ENCODE measurements at regions not wholly inside any gene's neighbourhood (a gene's known extent, or its start where the extent isn't known, plus 50 kb on each side); places are given as distances from the start of the nearest gene placed in this dataset.
"Not testable (repeated sequence)": the region's sequence is repeated elsewhere in the genome, so short reads cannot be mapped to it uniquely, and the experiment has no call there.

DNA sequence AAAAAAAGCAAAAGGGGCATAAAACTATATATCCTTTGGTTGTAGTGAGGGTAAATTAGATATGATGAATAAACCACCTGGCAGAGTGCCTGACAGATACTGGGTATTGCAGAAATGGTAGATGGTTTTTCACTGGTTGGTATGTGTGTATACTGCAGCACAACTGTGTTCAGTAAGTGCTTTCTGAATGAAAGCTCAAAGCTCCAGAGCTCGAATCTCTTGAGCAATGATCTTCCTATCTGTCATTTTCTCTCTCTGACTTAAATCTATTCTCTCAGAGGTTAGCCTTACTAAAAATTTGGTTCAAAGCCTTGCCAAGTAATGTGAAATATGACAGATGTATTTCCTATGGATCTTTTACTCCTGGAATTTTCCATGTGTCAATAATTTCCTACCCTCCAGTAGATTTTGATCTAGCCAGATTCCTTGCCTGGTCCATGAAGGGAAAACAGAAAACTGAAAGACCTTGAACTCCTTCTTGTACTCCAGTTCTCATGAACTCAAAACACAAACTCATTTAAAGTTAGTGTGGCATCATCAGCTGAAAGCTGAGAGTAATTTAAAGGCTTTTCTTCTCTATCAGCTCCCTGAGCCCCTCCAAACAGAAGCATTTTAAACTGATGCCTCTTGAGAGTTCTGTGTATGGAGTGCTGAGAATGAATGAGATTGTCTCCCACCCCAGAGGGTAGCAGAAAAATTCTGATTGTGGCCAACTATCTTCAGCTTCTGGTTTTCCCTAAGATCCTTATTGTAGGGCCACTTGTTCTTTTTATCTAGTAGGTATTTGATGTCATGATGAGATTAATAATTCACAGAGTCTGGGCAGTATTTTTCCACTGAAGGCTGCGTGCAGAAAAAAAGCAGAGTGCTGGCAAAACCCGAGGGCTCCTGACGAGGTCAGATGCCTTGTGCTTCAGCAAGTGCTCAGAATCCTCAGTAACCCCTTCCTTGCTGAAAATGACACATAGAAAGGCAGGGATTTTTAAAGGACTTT, 363.4 kb upstream of the BOD1L1 start:
- no peak for DNase-seq

DNA sequence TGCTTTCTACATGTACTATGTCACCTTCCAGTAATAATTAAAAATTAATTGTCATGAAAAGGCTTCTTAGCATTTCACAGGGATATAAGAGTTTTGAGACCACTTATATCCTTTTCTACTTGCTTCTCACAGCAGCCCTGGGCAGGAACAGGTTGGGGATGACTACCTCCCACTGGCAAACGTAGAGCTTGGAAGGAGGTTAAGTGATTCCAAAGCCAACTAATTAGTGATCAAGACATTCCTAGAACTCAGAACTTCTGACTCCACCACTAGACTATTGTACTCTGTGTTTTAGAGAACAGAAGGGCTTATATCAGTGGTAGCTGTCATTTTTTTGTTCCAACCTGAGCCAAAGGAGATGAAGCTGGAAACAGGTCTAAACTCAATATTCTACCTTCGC, 364.5 kb upstream of the BOD1L1 start:
- no peak for DNase-seq

DNA sequence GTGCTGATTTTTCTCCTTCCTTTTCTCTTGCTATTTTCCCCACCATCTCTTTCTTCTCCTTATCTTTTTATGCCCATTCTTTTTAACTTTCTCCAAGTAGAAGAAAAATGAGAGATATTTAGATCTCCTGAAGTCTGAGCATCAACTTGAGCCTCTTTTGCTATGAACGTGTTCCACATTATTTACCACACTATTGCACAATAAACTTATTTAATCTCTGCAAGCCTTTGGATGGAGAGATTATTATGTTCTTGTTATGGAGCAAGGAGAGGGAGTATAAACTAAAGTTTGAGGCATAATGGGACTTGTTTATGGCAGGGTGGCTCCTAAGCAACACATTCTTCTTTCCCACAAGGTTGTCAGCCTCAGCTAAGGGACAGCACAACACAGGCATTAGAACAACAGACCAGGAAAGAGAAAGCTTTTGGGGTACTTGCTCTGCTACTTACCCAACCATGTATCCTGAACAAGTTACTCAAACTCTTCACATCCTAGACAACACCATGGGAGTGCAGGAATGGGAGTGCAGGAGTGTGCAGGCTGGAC, 365.5 kb upstream of the BOD1L1 start:
- DNase-seq, result no peak

GRCh38 chr4:13994016-13994415, 366.5 kb upstream of the BOD1L1 start:
- no peak for DNase-seq

DNA sequence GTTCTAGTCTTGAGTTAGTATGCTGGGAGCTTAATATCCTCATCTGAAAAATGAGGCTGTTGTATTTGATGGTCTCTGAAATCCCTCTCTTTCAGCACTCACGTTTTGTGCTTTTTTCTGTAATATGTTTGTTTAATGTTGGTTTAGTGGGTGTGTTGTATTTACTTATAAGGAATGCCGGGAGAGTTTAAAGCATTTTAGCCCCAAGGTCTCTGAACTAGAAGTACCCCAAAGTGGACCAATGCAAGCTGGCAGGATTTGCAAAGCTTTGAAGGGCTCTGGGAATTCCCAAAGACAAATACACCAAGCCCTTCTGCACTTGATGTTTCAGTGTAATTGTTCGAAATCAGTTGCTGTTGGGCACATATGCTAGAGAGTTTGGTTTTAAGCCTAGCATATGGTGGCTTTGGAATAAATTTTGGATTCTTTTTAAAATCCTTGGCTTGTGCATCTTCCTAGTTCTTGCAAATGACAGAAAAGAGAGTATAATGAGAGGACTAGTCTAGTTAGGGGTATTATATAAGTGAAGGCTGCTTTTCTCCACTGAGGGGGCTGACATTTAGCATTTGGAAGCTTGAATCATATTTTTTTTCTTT, 371.4 kb upstream of the BOD1L1 start:
- no peak for DNase-seq

GRCh38 chr4:14000091-14000814, 372.7 kb upstream of the BOD1L1 start:
- DNase-seq, result no peak

GRCh38 chr4:14002331-14002730, 374.8 kb upstream of the BOD1L1 start:
- DNase-seq, result not testable (repeated sequence)

DNA sequence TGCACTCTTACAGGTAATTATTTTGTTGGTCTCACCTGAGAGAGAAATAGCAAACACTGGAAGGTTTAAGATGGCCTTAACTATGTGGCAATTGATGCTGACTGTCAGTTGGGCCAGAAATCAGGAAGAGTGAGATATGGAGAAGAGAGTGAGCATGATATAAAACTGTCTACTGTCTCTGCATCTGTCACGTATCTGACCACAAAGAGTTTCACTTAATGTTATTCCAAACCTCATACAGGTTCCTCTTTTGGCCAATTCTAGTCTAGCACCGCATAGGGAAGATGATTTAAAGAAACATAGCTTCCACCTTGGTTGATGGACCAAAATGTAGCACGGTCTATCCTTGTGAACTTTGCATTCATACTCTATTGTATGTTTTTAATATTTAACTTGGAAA, 381.0 kb upstream of the BOD1L1 start:
- no peak for DNase-seq

DNA sequence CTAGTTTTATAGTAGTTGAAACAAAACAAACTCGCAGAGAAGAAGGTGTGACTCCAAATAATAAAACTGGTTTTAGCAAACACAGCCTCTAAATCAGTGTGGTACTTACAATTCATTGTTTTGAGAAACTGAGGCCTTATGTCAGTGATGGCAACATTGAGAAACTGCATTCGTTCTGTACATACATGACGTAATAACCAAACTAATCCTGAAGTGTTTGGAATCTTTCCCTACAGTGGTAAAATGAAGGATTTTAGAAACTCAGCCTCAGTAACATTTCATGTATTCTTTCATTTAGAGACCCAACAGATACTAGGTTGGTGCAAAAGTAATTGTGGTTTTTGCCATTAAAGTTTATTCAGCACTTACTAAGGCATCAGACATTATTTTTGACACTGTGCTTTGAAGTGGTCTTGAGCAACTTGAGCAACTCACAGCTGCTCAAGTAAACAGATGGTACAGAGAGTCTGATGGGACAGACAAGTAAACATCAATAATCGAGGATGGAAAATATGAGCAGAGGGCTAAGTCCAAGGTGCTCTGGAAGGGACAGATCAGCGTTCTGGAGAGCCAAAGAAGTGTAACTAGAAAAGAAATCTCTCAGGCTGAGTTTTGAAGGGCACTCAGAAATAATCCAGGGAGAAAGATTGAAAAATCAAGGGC, 390.8 kb upstream of the BOD1L1 start:
- no peak for DNase-seq

DNA sequence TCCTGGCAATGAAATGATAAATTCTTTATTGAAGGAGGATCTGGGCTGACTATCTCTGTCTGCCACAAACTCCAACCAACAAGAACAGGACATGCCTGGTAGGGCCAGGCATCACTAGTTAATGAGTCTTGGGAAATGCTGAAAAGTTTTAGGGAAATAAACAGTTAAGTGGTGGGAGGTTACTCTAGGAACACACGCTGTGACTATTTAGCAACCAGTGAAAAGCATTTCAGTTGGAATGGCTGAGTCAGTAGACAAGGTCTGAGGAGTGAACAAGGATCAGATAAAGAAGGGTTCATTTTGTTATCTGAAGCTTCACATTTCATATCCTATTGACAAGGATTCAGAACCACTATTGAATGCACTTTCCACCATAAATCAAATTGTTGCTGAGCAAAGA, 394.9 kb upstream of the BOD1L1 start:
- DNase-seq, result no peak

DNA sequence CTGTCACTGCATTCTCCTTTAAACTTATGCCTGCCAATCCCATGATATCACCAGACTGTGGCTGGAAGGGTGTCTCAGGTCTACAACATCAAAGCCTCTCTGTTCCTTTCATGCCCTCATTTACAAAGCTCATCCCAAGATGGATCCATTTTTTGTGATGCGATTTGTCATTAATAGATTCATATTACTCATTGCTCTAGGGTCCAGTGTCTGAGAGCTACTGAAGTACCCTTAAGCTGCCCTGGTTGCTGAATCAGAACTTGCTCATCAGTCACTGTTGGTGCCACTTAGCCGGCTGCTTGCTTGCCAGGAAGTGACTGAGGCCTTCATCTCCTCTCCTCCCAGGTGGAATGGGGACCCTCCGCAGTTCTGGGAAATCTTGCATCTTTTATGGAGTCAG, 395.5 kb upstream of the BOD1L1 start:
- no peak for DNase-seq

DNA sequence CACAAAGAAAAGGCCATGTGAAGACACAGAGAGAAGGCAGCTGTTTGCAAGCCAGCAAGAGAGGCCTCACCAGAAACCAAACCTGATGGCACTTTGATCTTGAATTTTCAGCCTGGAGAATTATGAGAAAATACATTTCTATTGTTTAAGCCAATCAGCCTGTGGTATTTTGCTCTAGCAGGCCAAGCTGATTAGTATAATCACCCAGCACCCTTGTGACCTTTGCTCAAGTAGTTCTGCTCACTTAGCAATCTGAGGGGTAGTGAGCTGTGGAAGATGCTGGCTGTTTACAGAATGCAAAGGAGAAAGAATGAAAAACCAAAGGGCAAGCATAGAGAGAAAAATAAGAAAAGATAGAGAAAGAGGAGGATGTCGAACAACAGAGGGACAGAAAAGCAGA, 396.4 kb upstream of the BOD1L1 start:
- DNase-seq, result no peak

DNA sequence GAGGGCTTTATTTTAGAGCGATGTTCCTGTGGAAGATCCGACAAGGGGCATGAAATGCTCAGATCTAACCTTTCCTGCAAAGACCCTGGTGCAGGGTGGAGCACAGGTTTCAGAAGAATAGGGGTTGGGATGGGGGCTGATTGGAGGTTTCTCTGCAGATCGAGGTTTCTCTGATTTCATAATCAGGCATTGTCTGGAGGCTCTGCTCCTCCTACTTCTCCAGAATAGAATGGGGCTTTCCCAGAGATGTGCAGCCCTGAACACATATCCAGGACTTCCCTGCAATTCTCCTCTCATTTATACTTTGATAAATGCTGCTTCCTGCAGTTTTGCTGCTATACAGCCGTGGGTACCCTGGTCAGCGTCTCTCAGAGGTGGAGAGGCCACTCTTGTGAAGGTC, 397.6 kb upstream of the BOD1L1 start:
- DNase-seq, result no peak

GRCh38 chr4:14025891-14026290, 398.4 kb upstream of the BOD1L1 start:
- no peak for DNase-seq

GRCh38 chr4:14028862-14029261, 401.3 kb upstream of the BOD1L1 start:
- no peak for DNase-seq

- no peak for DNase-seq
These were observed 407.6 kb upstream of the BOD1L1 start for GRCh38 chr4:14035076-14035475.

- no peak for DNase-seq
These were observed 415.7 kb upstream of the BOD1L1 start for GRCh38 chr4:14043203-14043602.

- DNase-seq, result no peak
These were observed 419.1 kb upstream of the BOD1L1 start for GRCh38 chr4:14046642-14047041.

DNA sequence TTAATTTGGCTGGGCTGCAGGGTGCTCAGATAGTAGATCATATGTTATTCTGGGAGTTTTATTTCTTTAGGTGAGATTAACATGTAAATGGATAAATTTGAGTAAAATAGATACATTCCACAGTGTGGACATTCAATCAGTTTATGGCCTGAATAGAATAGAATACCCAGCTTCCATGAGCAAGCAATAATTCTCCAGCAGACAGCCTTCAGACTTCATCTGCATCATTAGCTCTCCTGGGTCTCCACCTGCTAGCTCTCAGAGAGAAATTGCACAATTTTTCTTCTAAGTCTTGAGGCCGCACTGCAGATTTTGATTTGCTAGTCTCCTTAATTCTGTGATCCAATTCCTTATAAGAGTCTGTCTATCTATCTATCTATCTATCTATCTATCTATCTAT, 420.3 kb upstream of the BOD1L1 start:
- DNase-seq, result no peak

- DNase-seq, result no peak
These were observed 422.4 kb upstream of the BOD1L1 start for GRCh38 chr4:14049946-14050345.

- no peak for DNase-seq
These were observed 425.8 kb upstream of the BOD1L1 start for GRCh38 chr4:14053291-14053690.

- DNase-seq, result no peak
These were observed 426.9 kb upstream of the BOD1L1 start for GRCh38 chr4:14054391-14054790.

DNA sequence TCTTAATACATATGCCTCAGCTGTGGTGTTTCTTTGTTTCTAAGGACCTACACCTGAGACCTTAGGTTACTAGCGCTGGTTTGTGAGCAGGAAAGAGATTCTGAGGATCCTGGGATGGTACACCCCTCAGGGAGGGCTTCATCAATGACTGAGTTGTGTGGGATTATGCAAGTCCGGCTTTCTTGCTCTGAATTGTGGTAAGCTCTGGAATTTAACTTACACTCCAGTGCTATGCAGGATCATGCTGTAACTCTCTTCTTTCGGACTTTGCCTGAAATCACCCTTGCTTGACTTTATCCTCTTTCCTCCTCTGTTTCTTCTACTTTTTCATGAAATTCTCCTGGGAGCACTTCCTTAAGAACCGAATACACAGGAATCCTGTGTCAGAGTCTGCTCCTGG, 431.5 kb upstream of the BOD1L1 start:
- no peak for DNase-seq

Data from NCI-H187 treated with DMSO at 0.1 percent for 48 hours (cell line).